Endometrium (tissue), 2 donors: ENCODE measurements at regions not wholly inside any gene's neighbourhood (a gene's known extent, or its start where the extent isn't known, plus 50 kb on each side); places are given as distances from the start of the nearest gene placed in this dataset.

Experiments
- FAIRE-seq: peaks from 2 replicates; lab custom pipeline; 2012; peaks lifted over from hg19 to GRCh38; lab: Jason Lieb, UNC
- donor health status: control.
- donor health status: control.

DNA sequence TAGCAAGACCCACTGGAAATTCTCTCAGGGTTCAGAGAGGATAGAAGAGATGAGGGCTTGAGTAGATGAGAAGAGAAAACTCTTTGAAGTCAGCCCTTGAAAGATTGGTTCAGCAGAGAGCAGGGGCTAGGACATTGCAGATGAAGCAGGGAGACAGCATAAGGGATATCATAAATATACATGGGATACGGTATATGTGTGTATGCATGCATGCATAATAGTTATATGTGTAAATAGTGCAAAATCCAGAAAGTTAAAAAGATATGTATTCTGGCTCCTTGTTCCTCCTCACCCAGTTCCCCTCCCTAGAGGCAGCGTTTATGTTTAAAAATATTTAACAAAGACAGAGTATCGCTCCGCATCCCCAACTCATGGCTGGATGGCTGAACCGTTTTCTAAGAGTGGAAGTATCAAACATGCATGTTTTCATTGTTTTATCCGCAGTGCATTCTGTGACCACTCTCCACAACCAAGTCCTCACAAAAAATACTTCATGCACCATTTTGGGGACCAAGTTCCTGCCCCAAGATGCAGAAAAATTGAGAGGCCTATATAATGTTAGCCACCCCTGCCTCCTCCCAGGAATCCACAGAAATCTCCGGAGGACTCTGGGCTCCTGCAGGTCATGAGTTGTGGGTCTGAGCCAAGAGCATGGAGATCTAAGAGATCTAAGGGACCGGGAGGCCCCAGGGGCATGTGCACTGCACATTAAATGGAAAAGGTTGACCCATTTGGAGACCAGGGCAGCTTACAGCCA is 119.5 kb downstream of the MTX3 start:
- FAIRE-seq = no peak

DNA sequence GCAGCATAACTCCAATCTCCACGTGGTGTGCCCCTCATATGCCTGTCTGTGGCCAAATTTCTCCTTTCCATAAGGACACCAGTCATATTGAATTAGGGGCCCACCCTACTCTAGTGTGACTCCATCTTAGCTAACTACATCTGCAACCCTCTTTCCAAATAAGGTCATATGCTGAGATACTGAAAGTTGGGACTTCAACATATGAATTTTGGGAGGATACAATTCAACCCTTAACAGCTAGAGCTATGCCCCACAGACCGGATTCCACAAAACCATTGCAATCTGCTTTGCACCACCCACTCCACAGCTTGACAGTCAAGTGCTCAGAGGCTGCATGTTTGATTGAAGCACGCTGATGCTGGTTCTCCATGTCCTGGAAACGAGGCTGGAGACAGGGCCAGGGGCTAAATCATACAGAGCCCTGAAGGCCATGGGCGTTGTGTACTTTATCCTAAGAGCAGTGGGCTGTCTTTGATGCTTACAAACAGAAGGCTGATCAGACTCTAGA is 122.8 kb downstream of the MTX3 start:
- no peak for FAIRE-seq

DNA sequence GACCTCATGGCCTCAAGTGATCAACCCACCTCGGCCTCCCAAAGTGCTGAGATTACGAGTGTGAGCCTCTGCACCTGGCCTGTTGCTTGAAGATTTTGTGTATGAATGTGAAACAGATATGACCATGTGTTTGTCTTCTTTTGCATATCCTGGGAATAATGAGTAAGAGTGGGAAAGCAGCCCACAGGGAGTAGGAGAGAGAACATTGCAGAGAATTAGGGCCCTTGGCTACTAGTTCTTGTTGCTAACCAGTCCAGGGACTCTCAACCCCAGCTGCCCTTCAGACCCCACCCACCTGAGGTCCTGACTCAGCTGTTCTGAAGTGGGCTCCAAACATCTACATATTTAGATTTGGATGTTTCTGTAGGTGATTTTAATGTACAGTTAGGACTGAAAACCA is 125.5 kb downstream of the MTX3 start:
- no peak for FAIRE-seq

DNA sequence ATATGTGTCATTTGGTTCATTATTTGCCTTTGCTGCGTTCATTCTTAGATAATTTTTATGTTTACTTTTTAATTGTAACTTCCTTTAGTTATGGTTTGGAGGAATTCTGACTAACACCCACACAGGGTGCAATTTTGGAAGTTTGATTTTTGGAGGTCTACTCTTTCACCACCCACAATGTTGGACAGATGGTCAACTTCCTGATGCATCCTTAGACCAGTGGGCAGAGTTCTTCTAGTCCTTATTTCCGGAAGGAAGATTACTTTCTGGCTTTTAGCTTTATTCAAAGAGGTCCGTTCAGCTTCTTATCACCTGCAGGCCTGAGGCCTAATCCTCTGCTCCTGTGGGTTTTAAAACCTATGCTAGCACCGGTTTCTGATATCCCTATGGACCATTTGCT is 126.7 kb downstream of the MTX3 start:
- no peak for FAIRE-seq

DNA sequence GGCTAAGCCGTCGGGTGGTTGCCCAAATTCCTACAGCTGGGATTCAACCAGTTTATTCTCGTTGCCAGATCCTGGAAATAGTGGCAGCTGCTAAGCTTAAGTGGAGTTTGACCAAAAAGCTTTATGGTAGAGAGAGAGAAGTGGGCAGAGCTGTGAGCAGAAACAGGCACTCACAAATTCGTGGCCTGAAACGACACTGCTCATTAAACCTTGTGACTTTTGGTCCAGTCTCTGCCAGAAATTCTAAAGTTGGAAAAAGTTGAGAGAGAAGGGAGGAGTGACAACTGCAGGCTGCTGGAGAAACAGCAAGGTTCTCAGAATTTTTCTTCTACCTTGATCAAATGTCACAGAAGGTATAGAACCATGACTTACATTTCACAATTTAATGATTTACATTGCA is 131.5 kb downstream of the MTX3 start:
- no peak for FAIRE-seq

DNA sequence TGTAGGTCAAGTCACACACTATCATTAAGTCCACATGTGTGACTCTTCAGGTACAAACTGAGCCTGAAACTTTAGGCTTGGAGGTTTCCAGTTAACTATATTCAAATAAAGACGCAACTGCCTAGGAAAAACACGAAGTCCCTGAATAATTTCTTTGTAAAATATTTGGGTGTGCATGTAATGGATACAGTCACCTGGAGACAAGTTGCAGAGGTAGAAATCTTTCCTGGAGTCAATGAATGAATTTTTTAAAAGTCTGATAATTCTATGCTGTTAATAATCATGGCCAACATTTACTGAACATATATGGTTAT is 132.7 kb downstream of the MTX3 start:
- FAIRE-seq = no peak

DNA sequence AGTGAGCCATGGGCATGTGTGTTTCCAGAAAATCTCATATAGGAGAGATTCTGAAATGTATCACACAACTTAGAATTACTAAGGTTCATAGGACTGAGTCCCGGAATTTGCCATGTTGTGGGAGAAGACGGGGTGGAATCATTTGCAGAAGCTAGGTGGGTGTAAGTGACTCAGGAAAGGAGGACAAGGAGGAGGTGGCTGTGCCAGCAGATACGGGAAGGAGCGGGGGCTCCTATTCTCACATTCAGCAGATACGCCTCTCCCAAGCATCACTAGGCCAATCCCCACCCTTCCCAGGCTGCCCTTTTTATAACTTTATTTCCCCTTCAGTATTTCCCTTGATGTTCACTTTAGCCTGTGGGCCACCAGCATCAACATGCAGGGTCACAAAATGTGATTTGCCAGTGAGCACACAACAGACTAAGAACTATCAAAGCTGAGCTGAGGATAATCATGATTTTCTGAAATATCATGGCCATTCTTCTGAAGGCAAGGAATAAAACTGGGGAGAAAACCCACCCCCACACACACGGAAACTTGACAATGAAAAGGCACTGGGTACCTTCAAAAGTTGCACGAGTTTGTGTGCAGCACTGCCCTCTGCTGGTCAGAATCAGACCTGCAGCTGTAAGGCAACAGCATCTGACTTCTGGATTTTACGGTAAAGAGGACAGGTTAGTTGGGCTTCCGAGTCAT is 133.2 kb downstream of the MTX3 start:
- FAIRE-seq = peak; percentile 35

DNA sequence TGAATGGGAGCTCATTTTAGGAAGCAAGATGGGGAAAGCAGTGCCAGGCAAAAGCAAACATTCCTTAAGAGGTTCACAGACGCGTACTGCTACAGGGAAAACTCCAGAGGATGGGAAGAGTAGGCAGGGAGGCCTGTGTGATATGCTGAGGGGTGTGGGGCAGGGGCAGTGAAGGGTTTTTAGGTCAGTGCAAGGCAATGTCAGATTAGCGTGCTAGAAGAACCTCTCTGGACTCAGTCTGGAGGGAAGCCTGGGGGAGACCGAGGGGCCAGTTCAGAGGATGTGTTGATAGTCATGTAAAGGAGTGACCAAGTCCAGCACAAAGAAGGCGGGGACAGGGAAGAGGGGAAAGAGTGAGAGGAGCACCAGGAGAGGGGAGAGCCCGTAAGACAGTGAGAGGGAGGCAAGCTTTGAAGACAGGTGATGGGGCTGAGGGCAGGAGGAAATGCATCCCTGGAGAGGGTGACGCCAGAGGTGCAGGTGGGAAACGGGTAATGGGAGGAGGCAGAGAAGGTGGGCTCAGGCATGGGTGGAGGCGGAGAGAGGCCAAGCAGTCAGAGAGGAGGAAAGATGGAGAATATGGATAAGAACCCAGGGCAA is 134.5 kb downstream of the MTX3 start:
- no peak for FAIRE-seq

DNA sequence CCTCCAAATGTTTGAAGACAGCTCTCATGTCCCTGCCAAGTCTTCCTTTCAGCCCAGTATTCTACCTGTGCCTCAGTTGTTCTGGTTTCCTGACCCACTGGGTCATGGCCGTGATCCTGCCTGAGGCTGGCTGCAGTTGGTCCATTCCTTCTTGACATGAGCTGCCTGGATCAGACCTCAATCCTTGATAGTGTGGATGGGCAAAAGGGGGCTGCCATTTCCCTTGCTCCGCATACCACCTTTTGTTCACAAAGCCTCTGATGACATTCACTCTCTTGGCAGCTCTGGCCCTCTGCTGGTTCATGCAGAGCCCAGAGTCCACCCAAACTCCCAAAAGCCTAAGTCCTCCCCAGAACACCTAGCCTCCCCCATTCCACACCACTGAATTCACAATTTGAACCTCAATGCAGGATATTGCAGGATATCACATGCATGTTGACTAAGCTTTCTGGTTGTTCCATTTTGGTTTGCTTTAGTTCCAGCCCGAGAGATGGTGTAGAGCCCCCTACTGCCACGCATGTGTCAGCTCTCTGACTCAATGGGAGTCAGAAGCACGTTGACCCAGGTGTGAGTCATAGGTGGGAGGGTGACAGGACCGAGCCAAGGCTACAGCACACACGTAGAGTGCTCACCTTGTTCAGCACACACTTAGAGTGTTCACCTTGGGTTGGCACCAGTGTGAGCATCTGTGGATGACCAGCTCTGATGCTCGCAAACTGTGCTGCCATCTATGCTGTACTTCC is 137.2 kb downstream of the MTX3 start:
- no peak for FAIRE-seq

DNA sequence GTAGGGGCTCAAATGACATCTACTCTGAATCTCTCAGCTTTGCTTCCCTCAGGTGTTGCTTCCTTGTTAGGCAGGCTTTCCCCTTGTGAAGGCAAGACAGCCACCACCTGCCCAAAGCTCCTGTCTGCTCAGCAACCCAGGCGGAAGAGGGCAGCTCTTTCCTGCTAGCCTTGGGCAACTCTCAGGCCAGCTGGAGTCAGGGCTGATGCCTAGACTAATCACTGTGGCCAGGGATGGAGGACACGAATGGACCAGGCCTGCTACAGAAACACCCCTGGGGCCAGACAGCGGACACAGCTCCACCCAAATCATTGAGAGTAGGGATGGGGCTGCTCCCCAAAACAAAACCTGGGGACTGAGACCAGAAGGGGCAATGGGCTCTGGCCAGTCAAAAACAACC is 138.0 kb downstream of the MTX3 start:
- FAIRE-seq = no peak

DNA sequence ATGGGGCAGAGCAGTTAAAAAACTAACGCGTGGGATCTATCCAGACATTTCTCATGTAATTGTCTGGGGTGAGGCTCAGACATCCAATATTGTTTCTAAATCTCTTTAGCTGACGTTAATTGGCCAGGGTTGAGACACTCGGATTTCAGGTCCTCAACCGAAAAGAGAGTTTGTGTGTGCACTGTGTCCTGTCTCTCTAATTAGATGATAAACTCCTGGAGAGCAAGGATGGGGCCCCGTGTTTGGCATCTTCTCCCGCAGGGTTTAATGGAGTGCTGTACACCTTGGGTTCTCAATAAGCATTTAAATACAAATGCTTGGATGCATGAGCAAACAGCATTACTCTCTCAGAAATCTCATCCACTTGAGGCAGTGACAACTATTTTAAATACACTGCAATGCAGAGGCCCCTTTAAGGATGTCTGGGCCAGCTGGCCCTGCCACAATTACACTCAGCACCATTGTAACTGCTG is 139.6 kb downstream of the MTX3 start:
- FAIRE-seq = no peak

DNA sequence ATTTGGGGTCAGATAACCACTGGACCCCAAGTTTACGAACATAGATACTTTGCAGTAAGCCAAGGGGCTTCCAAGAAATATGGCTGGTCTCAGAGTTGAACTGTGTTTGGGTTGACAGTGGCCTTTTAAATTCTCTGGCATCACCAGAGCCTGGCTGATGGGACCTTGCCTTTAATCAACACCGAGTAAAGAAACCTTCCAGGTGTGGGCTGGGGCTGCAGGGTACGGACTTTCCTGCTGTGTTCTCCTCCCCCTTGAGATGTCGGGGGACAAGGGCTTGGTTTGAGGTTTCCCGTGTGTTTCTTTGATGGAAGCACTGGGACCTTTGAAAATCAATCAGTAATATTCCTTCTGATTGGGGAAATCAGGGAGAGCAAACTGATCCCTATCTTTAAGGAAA is 140.1 kb downstream of the MTX3 start:
- FAIRE-seq = no peak

DNA sequence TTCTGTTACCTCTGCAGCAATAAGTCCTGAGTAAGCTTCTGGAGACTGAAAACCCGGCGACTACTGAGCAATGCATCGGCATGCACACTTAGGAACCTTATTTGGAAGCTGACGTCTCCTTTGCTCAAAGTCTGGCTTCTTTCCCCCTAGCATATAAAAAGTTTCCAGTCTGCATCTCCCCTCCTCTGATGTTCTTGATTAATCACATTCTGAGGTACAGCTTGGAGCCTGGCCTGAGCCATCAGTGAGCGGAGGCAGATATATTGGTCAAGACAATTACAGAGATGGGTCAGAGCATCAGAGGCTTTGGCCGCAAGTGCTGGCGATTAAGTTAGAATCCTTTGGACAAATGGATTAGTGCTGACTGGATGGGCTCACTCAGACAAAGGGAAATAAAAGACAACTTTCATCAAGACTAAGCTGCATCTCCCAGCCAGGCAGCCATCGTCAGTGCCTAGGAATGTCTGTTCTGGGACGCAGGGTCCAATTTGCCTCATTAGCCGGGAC is 140.7 kb downstream of the MTX3 start:
- FAIRE-seq = no peak

DNA sequence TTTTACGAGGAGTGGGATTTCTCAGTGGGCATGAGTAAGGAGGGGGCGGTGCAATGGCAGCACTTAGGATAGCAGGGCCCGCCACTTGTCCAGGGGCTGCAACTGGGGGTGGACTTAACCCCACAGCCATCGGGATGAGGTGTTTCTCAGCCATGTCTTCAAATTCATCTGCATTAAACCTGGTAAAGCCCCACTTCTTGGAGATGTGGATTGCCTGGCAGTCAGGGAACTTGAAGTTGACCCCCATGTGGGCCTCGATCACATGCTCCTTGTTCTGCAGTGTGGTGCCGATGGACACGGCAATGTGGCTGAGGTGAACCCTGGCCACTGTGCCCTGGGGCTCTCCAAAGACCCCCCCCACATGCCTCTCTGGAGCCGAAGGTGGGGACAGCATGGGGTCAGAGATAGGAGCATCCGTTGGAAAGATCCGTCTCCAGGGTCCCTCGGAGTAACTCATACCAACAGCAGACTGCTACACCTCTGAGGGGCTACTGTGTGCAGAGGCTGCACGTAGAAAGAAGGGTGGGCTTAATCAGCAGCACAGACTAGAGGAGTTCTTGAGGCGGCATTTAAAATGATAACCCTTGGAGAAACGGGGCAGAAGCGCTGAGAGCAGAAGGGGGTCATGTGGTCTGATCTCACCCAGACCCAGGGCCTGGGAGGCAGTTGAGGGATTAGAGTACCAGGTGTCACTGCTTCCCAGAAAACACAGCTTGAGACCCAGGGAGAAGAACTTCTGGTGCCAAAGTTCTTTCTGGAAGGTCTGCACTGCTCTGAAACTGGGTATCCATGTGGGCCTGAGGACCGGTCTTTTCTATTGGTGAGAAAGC is 141.4 kb downstream of the MTX3 start:
- no peak for FAIRE-seq
